ENCODE measurements at regions not wholly inside any gene's neighbourhood (a gene's known extent, or its start where the extent isn't known, plus 50 kb on each side); places are given as distances from the start of the nearest gene placed in this dataset.

- H3K36me3 ChIP-seq (ENCODE audit: insufficient read depth, low read length): no peaks in the 10 kb centered on the region
- no peak overlapping the region for H2AFZ ChIP-seq (ENCODE audit: low read length)
- no peak overlapping the region for H3K9ac ChIP-seq (ENCODE audit: low read depth, low read length, poor library complexity, severe bottlenecking)
- no peaks in the 10 kb centered on the region for H3K27me3 ChIP-seq (ENCODE audit: insufficient read depth, low read length, poor library complexity, severe bottlenecking)
- peaks cover 79% of the 10 kb centered on the region for H3K79me2 ChIP-seq (ENCODE audit: insufficient read depth, low read length)
- no peaks in the 10 kb centered on the region for H3F3A ChIP-seq (ENCODE audit: low read depth)
- peaks cover 9% of the 10 kb centered on the region for H4K20me1 ChIP-seq (ENCODE audit: insufficient read depth, low read length, poor library complexity, severe bottlenecking)
- peaks cover 14% of the 10 kb centered on the region for H3K4me1 ChIP-seq (ENCODE audit: insufficient read depth, low read length, poor library complexity, severe bottlenecking)
- H3K9me2 ChIP-seq (replicated peaks; ENCODE audit: low read depth, low read length): no peaks in the 10 kb centered on the region
- TF ChIP-seq EZH2phosphoT487 (IDR thresholded peaks at IDR 0.05; ENCODE audit: borderline replicate concordance): no peak
- TF ChIP-seq, protein P1, sequence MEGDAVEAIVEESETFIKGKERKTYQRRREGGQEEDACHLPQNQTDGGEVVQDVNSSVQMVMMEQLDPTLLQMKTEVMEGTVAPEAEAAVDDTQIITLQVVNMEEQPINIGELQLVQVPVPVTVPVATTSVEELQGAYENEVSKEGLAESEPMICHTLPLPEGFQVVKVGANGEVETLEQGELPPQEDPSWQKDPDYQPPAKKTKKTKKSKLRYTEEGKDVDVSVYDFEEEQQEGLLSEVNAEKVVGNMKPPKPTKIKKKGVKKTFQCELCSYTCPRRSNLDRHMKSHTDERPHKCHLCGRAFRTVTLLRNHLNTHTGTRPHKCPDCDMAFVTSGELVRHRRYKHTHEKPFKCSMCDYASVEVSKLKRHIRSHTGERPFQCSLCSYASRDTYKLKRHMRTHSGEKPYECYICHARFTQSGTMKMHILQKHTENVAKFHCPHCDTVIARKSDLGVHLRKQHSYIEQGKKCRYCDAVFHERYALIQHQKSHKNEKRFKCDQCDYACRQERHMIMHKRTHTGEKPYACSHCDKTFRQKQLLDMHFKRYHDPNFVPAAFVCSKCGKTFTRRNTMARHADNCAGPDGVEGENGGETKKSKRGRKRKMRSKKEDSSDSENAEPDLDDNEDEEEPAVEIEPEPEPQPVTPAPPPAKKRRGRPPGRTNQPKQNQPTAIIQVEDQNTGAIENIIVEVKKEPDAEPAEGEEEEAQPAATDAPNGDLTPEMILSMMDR (conservative IDR thresholded peaks at IDR 0.05; ENCODE audit: low read length): no peak
- H3K4me3 ChIP-seq (ENCODE audit: low read length, poor library complexity, severe bottlenecking): no peak overlapping the region
- H3K9me3 ChIP-seq (ENCODE audit: insufficient read depth, low read depth, low read length): no peaks in the 10 kb centered on the region
- H3K4me2 ChIP-seq (ENCODE audit: low read depth, low read length, poor library complexity, severe bottlenecking): no peak overlapping the region
Observed at GRCh38 chr14:71449316-71450055, 482.7 kb upstream of the RGS6 start.

DNA sequence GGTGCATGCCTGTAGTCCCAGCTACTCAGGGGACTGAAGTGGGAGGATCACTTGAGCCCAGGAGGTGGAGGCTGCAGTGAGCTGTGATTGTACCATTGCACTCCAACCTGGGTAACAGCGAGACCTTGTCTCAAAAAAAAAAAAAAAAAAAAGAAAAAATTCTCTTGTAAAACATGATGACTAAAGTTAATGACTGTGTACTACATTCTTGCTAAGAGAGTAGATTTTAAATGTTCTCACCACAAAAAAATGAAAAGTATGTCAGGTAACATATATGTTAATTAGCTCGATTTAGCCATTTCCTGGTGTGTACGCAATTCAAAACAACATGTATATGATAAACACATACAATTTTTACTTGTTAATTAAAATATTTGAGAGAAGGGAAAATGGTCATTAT lies 480.7 kb upstream of the RGS6 start:
- Histone ChIP-seq H3K9me3 (ENCODE audit: insufficient read depth, low read depth, low read length) (no peaks in the 10 kb centered on the region), H4K20me1 (ENCODE audit: insufficient read depth, low read length, poor library complexity, severe bottlenecking) (peaks cover 22% of the 10 kb centered on the region), H3K9ac (ENCODE audit: low read depth, low read length, poor library complexity, severe bottlenecking) (no peak overlapping the region), H3K27me3 (ENCODE audit: insufficient read depth, low read length, poor library complexity, severe bottlenecking) (no peaks in the 10 kb centered on the region), H3K4me1 (ENCODE audit: insufficient read depth, low read length, poor library complexity, severe bottlenecking) (peaks cover 28% of the 10 kb centered on the region), H2AFZ (ENCODE audit: low read length) (no peak overlapping the region), H3K4me2 (ENCODE audit: low read depth, low read length, poor library complexity, severe bottlenecking) (no peak overlapping the region), H3F3A (ENCODE audit: low read depth) (peaks cover 3% of the 10 kb centered on the region; the same call in 1 of the 2 replicates), H3K4me3 (ENCODE audit: low read length, poor library complexity, severe bottlenecking) (no peak overlapping the region), H3K79me2 (ENCODE audit: insufficient read depth, low read length) (peaks cover 84% of the 10 kb centered on the region), H3K36me3 (ENCODE audit: insufficient read depth, low read length) (no peaks in the 10 kb centered on the region), H3K9me2 (replicated peaks; ENCODE audit: low read depth, low read length) (no peaks in the 10 kb centered on the region)
- TF ChIP-seq, protein P1 (conservative IDR thresholded peaks at IDR 0.05; ENCODE audit: low read length): no peak

DNA sequence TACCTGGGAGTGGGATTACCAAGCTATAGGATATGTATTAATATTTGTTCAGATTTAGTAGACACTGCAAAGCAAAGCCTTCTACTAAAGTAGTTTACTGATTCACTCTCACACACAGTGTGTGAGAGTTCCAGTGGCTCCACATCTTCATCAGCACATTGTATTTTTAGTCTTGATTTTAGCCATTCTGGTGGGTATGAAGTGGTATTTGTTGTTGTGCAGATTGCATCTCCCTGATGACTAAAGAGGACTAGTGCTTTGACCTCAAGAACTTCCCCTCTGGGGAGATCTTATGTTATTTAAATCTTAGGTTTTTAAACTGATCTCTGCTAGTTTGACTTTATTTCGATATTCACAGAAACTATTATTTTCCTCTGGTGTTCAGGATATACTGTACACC lies 479.7 kb upstream of the RGS6 start:
- no peaks in the 10 kb centered on the region for H3K36me3 ChIP-seq (ENCODE audit: insufficient read depth, low read length)
- H4K20me1 ChIP-seq (ENCODE audit: insufficient read depth, low read length, poor library complexity, severe bottlenecking): peaks cover 22% of the 10 kb centered on the region
- TF ChIP-seq, protein P1 (conservative IDR thresholded peaks at IDR 0.05; ENCODE audit: low read length): no peak
- no peak overlapping the region for H3K9ac ChIP-seq (ENCODE audit: low read depth, low read length, poor library complexity, severe bottlenecking)
- H2AFZ ChIP-seq (ENCODE audit: low read length): no peak overlapping the region
- peaks cover 3% of the 10 kb centered on the region; the same call in 1 of the 2 replicates for H3F3A ChIP-seq (ENCODE audit: low read depth)
- H3K4me1 ChIP-seq (ENCODE audit: insufficient read depth, low read length, poor library complexity, severe bottlenecking): peaks cover 37% of the 10 kb centered on the region
- H3K4me2 ChIP-seq (ENCODE audit: low read depth, low read length, poor library complexity, severe bottlenecking): no peak overlapping the region
- H3K9me2 ChIP-seq (replicated peaks; ENCODE audit: low read depth, low read length): no peaks in the 10 kb centered on the region
- no peaks in the 10 kb centered on the region for H3K9me3 ChIP-seq (ENCODE audit: insufficient read depth, low read depth, low read length)
- H3K79me2 ChIP-seq (ENCODE audit: insufficient read depth, low read length): peaks cover 85% of the 10 kb centered on the region
- H3K27me3 ChIP-seq (ENCODE audit: insufficient read depth, low read length, poor library complexity, severe bottlenecking): no peaks in the 10 kb centered on the region
- H3K4me3 ChIP-seq (ENCODE audit: low read length, poor library complexity, severe bottlenecking): no peak overlapping the region

Measured in Loucy (cell line).